ENCODE measurements at regions not wholly inside any gene's neighbourhood (a gene's known extent, or its start where the extent isn't known, plus 50 kb on each side); places are given as distances from the start of the nearest gene placed in this dataset.

GRCh38 chr5:167177736-167178135 is 1113.7 kb upstream of the WWC1 start:
- TF ChIP-seq CTCF (IDR thresholded peaks at IDR 0.05 in 8 of 11, conservative IDR thresholded peaks at IDR 0.05 in 3 of 11) (no peak), POLR2A (IDR thresholded peaks at IDR 0.05) (no peak), POLR2AphosphoS5 (IDR thresholded peaks at IDR 0.05) (no peak)
